ENCODE measurements at regions not wholly inside any gene's neighbourhood (a gene's known extent, or its start where the extent isn't known, plus 50 kb on each side); places are given as distances from the start of the nearest gene placed in this dataset.

DNA sequence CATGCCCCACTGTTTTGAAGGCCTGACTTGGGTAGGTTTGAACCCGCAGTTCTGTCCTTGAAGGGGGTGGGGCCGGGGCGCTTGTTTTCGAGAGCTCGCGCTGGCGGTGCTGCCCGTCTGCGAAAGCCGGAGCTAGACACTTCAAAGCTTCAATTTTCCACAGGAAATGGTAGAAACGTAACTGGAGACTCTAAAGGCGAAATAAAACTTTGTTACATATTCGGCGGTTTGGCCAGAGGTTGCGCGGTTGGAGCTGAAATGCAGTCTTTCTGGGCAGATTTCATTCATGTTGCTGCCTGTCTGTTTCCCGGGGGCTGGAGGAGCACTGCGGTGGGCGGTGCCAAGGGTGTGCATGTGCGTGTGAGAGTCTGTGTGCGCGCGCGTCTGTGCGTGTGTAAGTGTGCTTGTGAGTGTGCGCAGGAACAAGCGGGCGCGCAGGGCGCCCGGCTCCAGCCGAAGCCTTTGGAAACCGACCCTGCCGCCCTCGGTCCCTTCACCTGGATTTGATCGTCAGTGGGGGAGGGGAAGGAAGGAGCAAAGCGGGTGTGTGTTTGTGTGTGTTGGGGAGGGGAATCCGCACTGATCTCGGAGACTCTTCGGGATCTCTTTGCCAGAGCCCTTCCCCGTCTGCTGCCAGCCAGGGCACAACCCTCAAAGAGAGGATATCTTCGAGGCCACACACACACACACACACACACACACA is 227.7 kb upstream of the CRY1 start:
- DNase-seq (ENCODE audit: low read depth): no peak

DNA sequence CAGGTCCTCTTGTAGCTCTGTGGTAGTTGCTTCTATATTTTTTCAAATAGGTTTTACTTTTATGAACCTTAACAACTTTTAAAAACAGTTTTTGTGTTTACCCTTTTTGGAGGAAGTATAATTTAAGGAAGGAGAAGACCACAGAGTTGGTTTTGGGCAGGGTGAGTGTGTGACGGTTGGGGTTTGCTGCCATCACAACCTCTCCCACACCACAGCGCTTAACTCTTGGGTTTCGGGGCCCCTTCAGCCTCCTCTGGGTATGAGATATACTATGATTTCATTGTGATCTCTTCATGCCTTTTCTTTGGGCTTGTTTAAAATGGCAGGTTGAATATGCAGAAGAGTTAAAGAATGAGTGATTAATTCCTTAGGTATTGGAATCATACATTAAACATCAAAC is 228.7 kb upstream of the CRY1 start:
- no peak for DNase-seq (ENCODE audit: low read depth)

DNA sequence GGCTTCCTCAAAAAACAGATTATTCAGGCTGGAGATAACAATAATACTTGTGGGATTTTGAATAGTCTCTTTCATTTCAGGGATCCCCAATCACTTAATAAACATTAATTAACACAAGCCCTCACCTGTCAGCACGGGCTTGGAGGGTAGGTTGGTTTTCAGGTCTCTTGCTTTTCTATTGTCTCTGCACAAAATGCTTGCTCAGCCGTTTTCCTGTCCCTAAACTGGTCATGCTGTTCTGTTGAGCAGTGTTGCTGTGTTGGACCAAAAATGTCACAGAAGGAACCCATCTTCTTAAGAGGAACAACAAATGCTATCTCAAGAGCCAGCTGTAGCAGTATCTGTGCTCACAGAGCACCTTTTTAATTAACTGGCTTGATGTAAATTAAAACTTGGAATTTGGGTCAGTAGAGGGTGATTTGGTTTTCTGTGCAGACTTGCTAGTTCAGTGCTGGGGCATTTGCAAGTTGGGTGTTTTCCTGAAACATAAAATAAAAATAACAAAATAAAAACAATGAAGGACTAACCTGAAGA is 231.8 kb upstream of the CRY1 start:
- DNase-seq (ENCODE audit: low read depth): no peak

DNA sequence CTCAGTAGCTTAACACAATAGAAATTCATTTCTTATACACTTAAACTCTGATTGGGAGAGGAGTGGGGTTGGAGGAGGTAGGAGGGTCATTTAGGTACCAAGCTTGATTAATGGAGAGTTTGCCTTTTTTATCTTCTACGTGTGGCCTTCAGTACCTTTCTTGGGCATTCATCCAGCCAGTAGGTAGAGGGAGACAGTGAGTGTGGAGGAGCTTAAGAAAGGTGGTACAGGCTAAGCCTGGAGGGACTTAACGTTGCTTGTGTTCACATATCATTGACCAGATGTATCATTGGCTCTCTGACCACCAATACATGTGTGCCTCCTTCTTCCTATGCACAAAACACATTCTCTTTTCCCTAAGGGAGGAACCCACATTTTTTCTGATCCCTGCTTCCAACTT is 232.9 kb upstream of the CRY1 start:
- no peak for DNase-seq (ENCODE audit: low read depth)

DNA sequence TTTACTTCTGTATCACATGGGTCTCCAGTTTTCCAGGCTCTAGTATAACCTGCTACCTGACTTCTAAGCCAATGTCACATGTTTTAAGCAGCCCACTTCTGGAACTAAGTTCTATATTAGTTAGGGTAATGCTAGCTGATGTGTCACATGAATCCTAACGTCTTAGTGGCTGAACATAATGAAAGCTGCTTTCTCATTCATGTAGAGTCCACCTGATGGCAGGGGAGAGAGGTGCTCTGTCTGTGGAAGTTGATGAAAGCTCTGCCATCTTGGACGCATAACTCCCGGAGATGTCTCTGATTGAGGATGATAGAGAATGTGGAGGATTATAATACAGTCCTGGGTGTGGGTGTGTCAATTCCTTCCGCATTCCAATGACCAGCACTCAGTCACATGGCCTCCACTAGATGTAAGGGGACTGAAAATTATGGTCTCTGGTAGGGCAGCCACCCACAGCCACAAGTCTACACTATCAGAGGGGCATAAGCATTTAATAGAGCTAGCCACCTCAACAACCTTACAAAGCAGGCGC is 234.4 kb upstream of the CRY1 start:
- DNase-seq (ENCODE audit: low read depth): no peak

DNA sequence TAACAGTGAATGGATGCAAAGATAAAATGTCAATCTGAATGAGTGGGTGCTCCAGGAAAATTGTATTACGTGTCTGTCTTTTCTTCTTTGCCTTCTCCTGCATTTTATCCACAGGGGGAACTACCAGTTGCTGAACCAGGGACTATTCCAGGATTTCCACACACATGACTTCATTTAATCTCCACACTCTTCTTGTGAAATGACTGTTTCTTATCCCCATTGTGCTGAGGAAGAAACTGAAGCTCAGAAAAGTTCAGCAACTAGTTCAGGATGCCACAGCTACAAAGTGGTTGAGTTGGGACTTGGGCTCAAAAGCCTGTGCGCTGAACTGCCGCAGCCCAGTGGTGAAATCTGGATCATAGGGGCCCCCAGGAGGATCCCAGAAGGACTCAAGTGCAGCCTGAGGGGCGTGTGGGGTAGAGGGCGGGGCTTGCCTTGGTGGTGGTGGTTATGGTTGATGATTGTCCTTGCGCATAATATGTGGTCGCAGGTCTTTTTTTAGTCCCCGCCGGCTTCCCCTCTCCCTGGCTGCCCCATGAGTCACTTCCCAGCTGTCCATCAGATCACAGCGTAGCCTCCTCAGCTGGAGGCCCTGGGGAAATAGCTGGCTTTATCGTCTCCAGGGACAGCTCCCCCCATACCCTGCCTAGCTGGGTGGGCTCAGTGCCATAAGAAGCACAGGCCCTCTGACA is 235.2 kb upstream of the CRY1 start:
- DNase-seq (ENCODE audit: low read depth): no peak

DNA sequence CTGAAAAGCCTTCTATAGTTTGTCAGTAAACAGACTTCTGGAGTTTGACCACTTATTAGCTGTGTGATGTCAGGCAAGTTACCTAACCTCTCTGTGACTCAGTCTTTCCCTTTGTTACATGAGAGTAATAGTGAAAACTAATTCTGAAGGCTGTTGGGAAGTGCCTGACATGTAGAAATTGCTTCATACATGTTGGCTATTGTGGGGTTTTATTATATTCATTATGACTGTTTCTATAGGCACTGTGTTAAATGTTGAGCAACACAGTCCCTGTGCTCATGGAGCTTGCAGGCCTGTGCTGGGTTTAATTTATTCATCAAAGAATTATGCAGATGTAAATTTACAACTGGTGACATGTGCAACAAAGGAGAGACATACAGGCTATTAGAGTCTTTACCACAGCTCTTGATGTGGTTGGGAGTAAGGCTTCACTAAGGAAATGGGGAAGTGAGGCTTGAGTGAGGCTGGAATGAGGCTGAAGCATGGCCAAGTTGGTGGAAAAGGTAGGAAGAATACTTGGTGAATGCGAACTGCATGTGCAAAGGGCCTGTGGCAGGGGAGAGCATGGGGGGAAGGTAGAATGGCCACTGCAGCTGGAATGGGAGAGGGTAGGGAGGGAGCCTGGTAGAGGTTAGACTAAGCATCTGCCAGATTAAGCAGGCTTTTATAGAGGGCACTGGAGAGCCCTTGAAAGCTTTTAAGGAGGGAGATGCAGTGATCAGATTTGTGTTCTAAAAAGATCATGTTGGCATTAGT is 236.4 kb upstream of the CRY1 start:
- no peak for DNase-seq (ENCODE audit: low read depth)

DNA sequence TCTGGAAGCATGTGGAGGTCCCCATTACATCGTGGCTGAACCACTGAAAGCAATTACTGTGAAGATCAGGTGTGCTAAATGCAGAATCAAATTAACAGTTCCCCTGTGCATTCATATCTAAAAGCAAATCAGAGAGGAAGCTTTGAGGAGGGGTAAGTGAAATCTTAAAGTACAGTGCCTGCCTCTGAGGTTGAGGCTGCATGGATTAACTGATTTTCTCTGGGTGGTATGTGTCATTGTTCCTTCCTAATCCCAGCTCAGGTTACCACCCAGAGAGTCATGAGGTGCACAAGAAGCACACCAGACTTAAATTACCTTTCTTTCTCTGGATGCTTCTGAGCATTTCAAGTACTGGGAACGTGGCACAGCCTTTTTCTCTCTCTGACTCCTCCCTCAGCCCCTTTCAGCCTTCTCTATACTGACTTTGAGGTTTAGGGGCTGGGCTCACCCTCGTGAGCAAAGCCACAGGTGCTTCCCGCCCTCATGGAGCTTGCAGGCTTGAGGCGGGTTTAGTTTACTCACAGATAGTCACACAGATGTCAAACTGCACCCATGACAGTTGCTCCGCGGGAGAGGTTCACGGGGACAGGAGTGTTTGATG is 237.6 kb upstream of the CRY1 start:
- DNase-seq (ENCODE audit: low read depth): no peak

DNA sequence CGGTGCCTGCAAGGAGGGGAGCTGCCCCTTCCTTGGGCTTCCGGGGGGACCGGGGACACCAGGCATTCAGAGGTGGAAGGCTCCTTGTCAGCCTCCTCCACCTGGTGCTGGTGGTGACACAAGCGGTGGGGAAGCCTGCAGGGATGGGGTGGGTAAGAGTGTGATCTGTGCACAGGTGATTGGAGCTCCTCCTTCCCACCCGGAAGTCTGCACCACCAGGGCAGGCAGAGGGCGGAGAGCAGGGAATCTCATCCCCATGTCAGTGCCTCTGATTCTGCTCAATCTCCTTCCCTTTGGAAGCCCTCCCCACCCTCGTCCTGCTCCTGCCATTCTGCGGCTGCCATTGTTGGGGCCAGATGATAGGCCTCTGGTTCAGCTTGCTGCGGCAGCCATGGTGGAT is 238.1 kb upstream of the CRY1 start:
- DNase-seq (ENCODE audit: low read depth): no peak

DNA sequence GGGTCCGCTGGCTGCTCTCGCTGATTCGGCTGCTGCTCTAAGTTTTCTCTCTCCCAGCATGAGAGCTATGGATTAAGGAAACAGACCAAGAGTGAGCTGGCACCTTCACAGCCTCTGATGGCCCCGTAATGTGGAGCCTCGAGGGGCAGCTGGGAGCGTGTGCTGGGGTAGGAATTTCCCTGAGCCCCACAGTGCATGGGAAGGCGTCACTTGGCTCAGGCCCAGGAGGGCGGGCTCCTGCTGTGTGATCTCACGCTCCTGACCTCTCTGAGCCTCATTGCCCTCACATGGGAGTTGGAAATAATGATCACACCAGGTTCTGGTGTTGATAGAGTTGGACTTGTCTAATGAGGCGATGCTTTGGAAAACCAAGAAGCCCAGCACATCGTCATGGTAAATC is 238.6 kb upstream of the CRY1 start:
- DNase-seq (ENCODE audit: low read depth): no peak

DNA sequence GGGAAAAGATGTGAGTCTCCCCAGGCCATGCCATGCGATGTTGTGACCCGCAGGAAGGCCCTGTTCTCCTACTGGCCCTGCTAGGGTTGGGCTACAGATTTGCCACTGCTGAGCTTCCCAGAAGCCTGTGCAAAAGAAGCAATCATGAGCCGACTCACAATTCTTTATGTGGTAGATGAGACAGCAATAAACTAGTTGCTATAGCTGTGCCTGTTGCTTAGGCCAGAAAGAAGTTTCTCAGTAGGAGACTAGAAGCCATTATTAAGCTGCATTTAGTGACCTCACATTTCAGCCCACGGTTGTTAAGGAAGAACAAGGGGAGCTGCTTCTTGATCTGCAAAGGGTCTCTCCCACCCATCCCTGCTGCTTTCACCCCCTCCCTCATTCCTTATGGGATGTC is 239.4 kb upstream of the CRY1 start:
- no peak for DNase-seq (ENCODE audit: low read depth)

DNA sequence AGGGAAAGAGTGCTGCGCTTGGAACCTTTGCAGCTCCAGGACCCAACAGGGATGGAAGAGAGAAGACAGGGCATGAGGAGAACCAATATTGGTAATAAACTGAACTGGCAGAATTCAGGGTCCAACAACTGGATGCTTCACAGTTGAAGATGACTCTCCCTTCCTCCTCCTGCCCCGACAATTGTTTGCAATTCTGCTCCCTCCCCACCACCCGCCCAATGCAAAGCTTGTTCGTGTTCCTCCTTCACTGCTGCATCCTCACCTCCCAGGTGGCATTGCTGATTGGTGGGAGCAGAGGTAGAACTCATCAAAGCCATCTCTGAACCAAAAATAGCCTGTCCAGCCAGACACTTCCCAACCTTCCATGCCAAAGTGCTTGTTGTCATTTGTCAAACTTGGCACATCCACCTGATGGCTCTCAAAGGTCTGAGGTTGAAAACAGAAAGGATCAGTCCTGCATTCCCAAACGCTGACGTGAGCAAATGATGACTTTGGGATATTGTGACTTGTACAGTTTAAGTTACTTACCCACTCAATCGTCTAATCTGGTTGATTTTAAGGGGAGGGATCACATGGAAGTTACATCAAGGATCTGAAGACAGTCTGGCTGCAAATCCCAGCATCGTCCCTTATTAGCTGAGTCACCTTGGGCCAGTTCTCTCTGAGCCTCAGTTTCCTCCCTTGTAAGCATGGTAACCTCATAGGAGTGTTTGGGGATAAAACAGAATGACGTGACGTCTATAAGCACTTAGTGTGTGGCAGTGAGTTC is 242.6 kb upstream of the CRY1 start:
- DNase-seq (ENCODE audit: low read depth): no peak

DNA sequence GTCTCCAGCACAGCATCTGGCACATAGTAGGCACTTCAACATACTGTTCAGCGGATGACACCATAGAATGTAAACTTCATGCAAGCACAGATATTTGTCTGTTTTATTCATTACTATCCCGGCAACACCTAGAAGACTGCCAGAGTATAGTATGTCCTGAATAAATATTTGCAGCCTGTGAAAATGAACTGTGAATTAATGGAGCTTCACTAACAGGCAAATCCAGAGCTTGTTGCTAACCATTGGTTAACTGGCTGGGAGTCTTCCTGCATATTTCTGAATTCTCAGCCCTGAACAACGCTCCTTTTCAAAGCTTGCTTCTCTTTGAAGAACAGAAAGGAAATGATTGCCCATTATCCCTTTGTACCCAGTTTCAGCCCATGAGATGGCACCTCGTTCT is 243.3 kb upstream of the CRY1 start:
- DNase-seq (ENCODE audit: low read depth): no peak

DNA sequence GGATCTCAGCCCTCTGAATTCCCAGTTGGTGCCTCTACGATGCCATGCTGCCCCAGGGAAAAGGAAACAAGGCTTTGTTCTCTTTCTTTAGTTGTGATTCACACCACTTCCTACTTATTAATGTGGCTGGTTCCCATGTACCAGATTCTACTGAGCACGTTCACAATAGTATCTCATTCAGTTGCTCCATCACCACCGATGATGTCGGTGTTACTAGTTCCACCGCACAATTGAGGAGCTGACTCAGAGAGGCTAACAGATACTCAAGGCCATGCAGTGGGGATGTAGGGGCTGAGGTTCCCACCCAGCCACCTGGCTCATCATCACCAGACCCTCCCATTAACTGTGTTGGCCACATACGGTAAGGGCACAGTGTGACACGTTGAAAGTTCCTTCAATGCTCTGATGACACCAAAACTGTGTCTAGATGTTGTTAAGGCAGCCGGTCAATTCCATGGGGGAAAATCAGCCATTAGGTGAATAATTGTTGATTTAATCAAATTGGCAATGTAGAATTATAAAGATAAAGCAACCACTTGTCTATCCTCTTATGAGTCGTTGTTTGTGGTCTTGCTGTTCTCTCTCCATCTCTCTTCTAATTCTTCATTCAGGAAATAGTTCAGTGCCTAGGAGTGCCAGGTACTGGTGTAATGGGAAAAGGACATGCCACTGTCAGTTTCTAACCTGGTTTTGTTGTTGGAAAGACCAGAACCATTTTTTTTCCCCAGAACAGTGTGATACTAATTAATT is 244.2 kb upstream of the CRY1 start:
- DNase-seq (ENCODE audit: low read depth): no peak

DNA sequence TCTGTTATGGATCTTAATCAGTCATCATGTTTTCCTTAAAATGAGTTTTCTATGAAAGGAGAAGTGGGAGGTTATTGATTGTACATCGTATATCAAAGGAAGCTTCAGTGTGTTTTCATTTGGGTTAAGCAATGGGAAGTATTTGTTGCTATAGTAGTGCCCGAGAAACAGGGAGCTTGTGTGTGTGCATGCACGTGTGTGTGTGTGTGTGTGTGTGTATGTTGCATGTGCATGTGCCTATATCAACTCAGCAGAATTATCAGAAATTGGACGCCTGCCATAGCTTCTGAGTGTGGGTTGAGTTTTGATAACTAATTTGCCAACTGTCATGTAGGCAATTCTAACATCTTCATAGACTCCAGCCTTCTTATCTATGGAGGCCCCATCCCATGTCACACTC is 246.1 kb upstream of the CRY1 start:
- no peak for DNase-seq (ENCODE audit: low read depth)

DNA sequence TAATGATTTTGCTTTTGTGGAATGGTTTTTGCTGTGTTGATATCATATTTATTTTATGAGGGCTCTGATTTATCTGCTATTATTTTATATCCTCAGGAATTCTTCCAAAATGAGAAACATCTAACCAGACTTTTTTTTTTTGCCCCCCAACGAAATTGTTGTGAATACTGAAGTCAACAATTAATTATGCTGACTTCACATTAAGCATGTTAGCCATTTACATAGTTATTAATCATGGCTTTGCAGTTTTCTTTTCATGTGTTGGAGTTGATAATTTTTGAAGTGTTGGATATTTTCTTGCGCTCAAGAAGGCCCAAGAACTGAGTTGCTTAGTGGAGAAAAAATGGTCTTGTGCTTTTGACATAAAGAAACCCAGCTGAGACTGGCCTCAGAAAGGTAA is 246.6 kb upstream of the CRY1 start:
- DNase-seq (ENCODE audit: low read depth): no peak

DNA sequence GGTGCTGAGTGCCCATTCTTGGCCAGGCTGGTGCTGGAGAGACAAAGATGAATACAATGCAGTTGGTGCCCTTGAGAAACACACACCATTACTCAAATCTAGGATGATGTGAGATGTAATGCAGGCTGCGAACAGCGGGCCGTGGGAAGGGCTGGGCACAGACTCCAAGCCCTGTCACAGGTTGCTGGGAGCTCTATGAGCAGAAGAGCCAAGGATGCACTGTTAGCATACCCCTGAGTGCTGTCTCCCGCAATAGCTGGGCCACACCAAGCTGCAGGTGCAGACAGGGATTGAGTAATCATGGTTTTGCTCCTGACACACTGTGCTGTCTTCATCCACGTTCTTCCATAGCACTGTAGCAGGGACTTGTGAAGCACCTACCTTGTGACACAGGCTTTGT is 247.5 kb upstream of the CRY1 start:
- DNase-seq (ENCODE audit: low read depth): no peak

DNA sequence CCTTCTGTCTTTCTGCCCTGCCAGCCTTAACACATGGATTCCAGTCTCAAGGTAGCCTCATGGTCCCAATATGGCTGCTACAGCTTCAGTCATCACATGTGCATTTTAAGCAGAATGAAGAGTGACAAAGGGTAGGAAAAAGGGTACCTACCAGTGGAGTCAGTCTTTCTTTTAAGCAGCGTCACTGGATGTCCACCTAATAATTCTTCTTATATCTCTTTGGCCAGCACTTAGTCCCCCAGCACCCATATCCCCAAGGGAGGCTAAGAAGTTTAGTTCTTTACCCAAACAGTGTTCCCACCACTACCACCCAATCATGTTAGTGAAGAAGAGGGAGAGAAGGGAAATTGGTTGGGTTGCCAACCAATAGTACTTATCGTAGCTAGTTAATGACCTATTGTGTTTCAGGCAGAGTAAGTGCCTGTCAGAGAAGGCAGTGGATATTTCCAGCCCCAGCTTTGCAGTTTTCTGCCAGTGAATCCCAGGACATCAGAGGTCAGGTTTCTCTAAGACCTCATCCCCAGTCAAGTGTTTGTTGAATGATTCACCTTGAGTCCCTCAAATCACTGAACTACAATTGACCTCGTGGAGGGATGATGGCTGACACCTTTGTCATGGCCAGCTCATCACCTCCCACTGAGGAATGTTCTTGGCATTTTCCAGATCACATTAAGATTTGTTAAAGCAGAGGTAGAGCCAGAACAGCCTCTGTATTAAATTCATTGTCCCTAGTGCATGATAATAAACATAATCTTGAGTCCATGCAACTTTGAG is 250.9 kb upstream of the CRY1 start:
- DNase-seq (ENCODE audit: low read depth): no peak

DNA sequence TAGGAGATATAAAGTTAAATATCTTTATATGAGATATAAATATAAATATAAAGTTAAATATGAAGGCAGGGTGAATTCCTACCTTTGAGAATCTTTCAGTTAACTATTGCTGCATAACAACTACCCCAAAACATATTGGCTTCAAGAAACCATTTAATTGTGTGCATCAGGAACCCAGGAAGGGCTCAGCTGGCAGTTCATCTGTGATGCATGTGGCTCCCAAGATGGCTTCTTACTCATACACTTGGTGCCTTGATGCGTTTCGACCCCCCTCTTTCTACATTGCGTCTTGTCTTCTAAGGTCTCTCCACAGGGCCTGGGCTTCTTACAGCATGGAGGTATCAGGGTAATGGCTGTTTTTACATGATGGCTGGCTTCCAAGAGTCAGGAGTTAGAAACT is 253.9 kb upstream of the CRY1 start:
- no peak for DNase-seq (ENCODE audit: low read depth)
